HG02870 (cell line): ENCODE measurements at regions not wholly inside any gene's neighbourhood (a gene's known extent, or its start where the extent isn't known, plus 50 kb on each side); places are given as distances from the start of the nearest gene placed in this dataset.
"Not testable (repeated sequence)": the region's sequence is repeated elsewhere in the genome, so short reads cannot be mapped to it uniquely, and the experiment has no call there.

ENCODE experiments used
- ATAC-seq: cut with Tn5 transposase; IDR thresholded peaks from one replicate; pipeline ENCODE4 v1.9.1; 2021; ENCODE audit warnings: mild to moderate bottlenecking, moderate library complexity; ENCODE audit not compliant: unreplicated experiment

DNA sequence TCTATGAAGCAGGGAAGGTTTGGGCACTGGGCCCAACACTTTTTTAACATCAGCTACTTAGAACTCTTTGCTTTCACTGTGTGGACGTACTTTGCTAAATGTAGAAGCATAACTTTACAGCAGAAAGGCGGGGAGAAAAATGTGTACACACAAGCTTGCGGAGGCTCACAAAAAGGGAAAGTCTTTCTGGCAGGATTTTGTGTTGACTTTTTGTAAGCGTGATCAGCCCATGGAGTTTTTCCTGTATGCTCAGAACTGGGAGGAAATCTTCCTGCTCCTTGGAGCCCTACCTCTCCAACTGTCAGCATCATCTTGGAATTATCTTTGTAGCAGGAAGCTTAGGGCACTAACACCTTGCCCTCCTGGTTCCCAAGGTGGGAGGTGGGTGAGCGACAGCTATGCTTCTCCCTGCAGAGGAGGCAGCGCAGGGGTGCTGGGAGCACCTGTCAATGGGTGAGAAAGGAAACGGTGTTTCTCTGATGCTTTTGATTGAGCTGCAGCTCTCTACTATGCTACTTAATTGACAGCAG, 321.9 kb downstream of the GADD45G start:
- ATAC-seq = no peak

DNA sequence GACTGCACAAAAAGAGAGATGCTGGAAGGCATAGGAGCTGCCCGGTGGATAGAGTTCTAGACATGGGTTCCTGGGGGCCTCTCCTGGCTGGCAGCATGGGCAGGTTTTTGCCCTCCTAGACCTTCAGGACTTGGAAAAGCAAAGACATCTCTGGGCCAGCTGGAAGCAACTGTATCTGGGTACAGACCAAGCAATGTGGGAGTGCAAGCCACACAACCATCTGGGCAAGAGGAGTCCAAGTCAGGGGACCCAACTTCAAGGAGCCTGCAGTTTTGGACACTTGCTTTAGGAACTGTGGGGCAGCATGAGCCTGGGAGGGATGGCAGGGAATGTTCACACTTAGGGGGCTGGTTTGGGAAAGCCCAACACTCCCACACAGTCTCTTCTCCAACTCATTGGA, 323.3 kb downstream of the GADD45G start:
- ATAC-seq = no peak

DNA sequence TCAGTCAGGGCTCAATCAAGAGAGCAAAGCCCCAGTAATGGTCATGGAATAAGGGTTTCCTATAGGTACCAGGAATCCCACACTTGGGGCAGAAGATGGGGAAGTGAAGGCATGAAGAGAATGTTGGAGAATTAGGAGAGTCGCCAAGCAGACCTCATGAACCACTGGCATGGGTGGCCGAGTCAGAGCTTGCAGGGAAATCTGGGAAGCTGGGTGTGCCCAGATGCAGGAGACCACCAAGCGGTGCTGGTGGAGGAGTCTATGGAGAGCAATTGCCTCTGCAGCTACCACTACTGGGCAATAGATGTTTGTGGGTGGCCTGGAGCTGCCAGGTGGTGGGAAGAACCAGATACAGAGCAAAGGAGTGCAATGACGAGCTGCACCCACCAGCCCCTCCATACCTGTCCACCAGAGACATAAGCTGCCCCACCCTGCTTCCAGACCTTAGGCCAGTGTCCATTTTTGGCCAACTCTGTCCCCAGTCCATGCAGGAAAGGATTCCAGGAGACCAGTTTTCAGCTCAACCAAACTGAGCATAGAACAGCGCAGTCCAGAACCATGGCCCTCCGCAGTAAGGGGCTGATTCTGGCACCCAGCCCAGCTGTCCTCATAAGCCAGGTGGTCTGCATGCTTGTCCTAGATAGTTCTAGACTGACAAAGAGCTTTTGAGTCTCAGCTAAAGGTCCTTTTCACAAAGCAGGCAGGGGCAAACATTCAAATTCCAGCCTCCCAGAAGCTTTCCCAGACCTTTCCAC, 323.9 kb downstream of the GADD45G start:
- ATAC-seq = no peak

DNA sequence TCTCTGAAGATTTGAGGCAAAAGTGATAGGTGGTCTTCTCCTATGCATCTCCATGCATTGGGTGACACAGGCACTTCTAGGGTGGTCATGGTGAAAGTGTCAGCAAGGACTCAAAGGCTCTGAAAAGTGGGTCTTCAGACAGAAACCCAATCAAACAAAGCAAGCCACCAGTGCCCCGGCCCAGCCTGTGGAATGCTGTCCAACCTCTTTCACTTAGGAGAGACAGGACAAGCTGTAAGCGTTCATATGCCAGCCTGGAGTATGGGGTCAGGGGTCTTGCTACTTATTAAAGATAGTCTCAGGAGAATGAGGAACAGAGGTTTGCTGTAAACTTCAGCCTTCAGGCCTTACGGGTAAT, 324.5 kb downstream of the GADD45G start:
- ATAC-seq = no peak

DNA sequence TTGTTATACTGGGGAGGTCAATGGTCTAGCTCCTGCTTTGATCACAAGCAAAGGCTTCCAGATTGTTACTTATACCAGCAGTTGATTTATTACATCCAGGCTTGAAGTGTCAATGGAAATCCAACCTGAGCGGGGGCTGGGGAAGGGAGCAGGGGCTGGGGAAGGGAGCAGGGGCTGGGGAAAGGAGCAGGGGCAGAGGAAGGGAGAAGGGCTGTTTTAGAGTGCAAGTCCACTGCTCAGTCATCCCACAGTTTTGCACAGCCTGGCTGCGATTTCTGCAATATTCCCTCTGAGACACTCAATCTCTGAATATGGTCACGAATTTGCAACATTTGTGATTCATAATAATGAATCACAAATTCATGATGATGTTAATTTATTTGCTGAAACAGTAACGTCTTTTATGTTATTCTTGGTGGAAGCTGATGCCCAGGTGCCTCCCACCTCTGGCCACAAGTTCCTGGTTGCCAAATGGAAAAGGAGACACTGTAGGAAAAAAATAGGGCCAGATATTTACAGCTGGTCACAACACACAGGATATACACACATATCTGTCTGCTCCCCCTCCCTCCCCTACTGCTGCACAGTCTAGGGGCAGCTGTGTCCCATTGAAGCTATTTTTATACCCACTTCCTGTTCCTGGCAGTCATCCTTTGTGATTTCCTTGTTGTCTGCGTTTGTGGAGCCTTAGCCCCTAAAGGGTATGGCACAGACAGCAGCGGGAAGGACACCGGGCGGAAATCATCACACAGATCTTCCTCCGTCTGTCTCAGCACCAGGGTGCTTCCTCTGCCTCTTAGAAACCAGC, 325.1 kb downstream of the GADD45G start:
- no peak for ATAC-seq

DNA sequence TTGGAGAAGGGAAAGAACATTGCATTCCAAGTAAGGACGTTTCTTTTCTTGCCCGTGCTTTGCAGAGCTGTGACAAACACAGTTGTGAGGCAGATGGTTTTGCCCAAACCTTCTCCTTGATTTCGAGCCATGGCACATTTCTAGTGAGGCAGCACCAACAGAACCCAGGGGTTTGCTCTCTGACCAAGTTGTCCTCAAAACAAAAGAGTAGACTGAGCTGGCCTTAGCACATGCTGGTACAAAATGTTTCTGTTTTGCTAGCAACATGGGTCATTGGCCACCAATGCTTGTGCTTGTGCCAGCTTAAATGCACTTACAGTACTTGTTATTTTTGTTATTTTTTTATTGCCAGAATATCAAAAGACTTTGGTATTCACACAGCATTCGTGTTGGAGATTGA, 328.8 kb downstream of the GADD45G start:
- no peak for ATAC-seq

DNA sequence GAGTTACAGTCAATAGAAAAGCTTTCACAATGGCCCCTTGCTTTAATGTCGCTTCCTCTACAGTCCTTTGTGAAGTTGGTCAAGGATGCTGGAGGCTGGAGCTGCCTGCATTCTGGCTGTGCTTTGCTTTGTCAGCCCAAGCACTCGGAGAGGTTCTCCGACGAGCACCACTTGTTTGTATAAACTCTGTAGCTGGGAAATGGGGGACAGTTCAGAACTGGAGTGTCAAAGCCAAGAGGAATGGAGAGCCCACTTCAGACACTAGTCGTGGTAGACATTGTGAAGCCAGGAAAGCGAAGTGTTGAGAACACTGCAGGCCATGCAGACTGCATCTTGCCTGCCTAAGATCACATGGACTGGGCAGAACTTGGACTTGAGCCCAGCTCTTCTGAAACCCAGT, 330.3 kb downstream of the GADD45G start:
- ATAC-seq = no peak

DNA sequence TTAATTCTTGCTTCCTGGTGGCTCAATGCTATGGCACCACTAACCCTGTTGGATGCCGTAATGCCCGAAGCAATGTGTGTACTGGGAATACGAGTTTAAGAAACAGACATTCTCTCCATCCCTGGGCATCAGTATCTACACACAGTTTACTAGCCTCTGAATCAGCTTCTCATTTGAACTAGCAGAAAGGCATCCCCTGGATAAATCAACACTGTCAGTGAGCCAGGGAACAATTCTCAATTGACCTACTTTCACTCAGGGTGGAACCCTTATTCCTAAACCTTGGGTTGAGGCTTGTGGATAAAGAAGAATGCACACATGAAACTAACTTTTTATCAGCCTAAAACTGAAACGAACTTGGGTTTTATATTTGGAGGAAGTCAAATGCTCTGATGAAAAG, 331.0 kb downstream of the GADD45G start:
- ATAC-seq = no peak

DNA sequence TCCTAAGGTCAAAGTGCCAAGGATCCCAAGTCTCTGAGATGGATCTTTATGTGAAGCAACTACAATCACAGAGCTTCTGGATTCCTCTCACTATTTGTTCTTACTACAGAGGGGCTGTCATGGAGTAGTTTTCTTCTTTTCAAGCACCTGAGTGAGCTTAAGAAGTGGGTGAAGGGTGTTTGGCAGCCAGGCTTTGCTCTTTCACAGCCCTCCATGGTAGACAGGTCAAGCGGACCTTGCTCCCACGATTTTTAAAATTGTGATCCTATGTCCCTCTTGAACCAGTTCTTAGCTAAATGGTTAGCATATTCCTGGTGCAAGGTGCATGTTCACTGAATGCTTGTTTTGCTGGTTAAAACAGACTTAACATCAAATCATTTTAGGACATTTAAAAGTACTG, 332.2 kb downstream of the GADD45G start:
- ATAC-seq = no peak

DNA sequence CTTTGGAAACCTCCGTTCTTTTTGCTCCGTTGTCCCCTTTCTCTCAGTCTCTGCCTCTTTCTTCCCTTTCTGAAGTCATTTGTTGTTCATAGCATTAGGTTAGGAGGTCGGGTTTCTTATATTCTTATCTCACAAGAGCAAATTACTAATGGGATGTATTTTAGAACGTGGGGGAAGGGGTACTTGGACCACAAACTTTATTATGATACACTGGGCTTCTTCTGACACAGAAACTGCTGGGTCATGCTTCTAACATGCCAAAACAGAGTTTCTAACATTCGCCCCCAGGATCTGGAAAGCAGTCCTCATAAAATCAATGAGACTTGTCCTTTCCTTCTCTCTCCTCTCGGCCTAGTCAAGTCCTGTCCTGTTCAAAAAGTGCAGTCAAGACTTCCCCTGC, 334.4 kb downstream of the GADD45G start:
- ATAC-seq = no peak

DNA sequence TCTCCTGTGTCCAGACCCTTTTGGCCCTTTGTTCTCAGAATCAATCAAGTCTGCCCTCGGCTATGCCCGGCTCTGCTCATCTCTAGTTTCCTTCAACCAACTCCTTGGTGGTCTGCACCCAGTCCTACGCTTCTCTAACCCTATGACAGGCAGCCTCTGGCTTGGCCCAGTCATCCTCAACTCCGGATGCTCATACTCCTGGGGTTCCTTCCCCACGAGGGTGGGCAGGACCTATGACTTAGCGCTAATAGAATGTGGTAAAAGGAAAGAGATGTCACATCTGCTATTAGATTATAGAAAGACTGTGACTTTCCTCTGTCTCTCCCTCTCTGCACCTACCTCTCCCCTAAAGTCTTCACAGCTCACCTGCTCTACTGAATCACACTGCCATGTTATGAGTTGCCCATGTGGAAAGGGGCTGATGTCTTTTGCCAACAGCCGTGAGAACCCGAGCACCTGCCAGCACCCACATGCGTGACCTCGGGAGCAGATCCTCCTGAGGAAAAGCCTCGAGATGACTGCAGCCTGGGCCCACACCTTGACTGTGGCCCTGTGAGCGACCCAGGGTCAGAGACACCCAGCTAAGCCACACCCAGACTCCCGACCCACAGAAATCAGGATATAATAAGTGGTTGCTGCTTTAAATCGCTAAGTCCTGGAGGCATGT, 334.9 kb downstream of the GADD45G start:
- ATAC-seq = no peak

DNA sequence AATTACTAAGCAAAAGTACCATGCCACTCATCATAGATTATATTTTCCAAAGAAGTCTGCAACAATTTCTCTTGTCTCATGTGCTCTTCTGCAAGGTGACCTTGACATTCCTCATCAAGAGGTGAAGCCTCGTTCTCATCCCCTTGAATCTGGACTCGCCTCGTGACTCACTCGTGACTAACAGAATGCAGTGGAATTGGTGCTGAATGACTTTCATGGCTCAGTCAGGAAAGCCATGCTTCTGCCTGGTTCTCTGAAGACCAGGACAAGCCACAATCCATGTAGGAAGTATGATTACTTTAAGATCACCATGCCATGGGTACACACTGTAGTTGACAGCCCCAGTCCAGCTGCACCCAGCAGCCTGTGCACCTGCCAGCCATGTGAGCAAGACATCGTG, 335.8 kb downstream of the GADD45G start:
- no peak for ATAC-seq

DNA sequence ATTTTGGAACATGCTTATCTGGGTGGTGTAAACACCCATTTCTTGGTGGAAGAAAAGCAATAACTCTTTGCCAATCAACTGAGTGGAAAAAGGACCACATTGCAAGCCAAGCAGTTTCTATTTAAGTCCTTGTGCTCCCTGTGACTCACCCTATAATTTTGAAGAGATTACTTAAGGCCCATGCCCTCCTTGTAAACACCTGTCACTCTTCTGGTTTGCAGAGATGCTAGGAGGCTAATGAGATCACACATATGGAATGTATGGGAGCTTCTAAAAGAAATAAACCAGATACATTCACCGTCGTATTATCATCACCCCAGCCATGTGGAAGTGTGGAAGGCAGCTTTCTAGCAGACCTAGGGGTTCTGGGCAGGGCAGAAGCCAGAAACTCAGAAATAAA, 337.1 kb downstream of the GADD45G start:
- ATAC-seq = no peak

DNA sequence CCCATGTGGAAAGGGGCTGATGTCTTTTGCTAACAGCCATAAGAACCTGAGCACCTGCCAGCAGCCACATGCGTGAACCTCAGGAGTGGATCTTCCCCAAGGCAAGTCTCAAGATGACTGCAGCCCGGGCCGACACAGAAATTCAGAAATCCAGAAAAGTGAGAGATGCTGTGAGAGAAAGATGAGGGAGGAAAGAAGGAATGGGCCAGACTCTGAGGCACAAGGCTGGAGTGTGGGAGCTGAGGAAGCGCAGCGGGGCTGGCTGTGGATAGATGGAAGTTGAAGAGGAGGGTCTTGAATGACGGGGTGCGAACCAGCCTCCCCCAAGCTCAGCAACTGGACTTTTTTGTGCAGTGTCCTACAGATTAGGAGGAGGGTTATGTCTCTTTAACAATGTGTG, 337.8 kb downstream of the GADD45G start:
- ATAC-seq = no peak

DNA sequence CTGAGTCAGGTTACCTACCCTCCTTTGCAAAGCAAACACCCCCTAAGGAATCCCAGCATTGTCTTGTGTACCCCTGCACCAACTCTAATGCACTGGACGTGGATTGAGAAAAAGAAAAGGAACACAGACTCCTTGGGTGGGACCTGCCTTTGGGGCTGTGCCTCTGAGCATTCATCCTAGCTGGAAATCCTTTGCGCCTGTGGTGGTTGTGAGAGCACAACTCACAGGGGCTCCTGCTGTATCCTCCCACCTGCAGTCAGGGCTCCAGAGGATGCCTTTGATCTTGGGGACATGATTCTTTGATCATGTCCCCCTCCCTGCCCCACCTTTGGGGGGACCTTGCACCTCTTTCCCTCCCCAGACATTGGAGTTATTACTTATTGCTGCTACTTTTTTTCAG, 338.5 kb downstream of the GADD45G start:
- ATAC-seq = no peak

DNA sequence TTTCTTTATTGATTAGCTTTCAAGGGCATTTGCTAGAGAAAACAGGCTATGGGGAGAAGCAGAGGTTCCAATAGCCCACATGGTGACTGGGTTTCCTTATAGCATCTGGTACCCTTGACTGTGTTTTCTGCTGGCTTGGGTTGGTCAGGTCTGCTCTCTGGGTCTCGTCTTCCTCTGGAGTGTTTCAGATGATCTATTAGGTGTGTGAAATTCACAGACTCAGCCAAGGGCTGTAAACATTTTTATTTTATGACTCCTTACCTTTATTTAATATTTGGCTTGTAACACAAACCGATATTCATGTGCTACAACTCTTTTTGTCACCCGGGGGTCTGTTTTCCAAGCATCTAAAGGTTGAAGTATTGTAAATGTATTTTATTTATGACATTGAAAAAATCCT, 338.9 kb downstream of the GADD45G start:
- no peak for ATAC-seq

DNA sequence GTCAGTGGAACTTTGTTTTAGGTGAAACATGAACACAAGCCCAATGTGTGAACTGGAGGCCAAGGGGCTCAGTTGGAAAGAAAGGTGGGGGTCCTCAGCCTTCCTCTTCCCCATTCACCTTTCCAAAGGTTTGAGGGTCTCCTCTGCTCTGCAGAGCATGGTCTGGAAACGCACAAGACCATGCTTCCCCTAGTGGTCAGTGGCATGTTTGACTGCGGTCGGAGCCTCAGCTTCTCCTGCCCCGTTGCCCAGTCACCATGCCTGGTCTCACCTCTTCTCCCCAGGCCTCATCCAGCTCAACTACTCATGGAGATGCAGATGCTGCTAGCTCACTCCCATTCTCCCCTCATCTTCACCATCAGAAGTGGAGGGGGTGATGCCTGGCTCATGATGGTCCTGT, 340.3 kb downstream of the GADD45G start:
- no peak for ATAC-seq

DNA sequence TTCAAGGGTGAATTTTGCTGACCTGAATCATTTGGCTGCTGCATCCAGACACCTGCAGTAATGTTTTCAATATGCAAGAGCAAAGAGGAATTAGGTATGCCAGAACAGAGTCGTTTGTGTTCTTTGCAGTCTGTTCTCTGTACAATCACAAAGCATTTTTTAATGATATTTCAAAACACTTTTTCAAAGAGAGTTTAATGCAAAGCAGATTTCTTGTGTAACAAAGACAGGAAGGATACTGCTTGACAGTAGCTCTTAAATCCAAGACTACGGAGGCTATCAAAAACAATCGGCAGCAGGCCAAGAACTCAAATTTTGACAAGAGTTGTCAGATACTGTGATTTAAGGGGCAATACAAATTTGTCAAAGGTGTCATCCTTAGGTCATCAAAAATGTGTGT, 341.9 kb downstream of the GADD45G start:
- no peak for ATAC-seq

DNA sequence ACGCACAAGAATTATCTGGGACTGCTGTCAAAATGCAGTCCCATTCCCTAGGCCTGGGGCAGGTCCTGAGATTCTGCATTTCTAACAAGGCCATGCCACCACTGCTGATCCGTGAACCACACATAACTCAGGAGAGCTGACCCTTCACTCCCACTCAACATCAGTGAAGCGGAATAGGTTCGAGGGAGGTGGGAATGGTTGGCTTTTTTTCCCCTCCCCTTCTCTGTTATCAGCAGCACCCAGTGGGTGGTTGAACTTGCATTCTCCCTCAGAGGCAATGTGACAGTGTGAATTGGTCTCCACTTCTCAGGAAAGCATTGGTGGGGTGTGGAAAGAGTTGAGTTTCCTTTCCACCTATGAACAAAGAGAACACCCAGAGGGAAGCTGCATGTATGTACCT, 344.3 kb downstream of the GADD45G start:
- no peak for ATAC-seq

DNA sequence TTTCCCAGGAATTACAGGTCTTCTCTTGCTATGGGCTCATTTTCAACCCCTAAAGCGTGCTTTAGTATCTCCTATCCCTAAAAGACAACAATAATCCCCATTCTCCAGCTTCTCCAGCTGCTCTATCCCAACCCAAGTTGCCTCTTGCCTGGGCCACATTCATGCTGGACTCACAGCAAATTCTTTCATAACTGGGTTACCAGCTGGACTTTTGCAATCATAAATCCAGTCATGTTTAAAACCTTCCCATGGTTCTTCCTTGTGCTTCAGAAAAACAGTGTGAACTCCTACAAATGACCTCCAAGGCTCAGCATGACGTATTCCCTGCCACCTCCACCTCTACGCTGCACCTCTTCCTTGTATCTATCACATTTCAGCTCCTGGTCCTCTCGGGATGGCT, 346.9 kb downstream of the GADD45G start:
- no peak for ATAC-seq

DNA sequence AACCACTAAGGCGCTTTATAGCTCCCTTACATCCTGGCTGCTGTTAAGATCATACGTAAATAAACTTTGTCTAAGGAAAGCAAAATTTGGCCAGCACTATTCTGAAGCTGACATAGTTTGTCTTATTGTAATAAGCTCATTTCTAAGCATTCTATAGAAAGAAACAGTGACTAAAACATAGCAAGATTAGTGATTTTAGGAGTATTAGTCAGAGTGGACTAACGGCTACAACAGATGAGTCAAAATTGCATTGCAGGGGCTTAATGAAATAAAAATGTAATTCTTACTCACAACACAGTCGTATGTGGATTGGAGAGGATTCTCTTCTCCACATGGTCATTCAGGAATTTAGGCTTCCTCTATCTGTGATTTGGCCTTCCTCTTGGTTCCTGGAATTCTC, 347.6 kb downstream of the GADD45G start:
- ATAC-seq = peak; percentile 86

DNA sequence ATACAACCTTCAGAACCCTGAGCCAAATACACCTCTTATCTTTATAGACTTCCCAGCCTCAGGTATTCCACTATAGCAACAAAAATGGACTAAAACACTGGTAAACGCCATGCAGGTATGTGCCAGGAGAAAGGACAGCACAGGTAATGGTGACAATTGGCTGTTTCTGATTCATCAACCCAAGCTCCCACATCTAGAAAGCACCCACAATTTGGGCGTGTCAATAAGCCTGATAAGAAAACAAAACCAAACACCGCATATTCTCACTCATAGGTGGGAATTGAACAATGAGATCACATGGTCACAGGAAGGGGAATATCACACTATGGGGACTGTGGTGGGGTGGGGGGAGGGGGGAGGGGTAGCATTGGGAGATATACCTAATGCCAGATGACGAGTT, 348.5 kb downstream of the GADD45G start:
- not testable (repeated sequence) for ATAC-seq
